WTC11 (cell line): ENCODE measurements at regions not wholly inside any gene's neighbourhood (a gene's known extent, or its start where the extent isn't known, plus 50 kb on each side); places are given as distances from the start of the nearest gene placed in this dataset.

ENCODE experiments used
- CTCF ChIP-seq: fragments of 200-600 bp; IDR thresholded peaks from 2 replicates; pipeline ENCODE4 v1.8.0; 2022; ENCODE audit warnings: antibody characterized with exemption
- FOXK1 ChIP-seq: sonication (generic); formaldehyde crosslinking; IDR thresholded peaks from 2 replicates; pipeline ENCODE4 v1.8.0; 2022; ENCODE audit warnings: mild to moderate bottlenecking, moderate library complexity, missing genetic modification reagents

GRCh38 chr22:19626042-19626587 lies 88.2 kb upstream of the SEPTIN5 start:
- TF ChIP-seq FOXK1 (no peak), CTCF (no peak)
